ENCODE measurements at regions not wholly inside any gene's neighbourhood (a gene's known extent, or its start where the extent isn't known, plus 50 kb on each side); places are given as distances from the start of the nearest gene placed in this dataset.
"Not testable (repeated sequence)": the region's sequence is repeated elsewhere in the genome, so short reads cannot be mapped to it uniquely, and the experiment has no call there.

DNA sequence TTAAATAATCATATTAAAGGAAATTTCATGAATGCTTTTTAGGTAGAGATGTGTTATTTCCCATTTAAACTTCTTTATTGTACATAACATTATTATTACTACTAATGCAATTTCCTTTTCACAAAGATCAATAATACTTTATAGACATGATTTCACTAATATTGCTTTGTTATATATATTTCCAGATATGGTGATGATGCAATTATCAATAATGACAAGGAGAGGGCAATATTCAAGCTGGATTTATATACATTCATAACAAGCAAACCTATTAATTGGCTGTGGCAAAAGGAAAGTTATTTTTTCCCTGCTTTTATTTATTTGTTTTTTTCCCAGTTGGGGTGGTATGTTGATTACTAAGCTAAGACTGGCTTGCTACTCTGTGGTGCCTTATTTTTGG lies 113.5 kb downstream of the RAP2B start:
- POLR2A ChIA-PET = no interaction called here
- H3K9me3 ChIP-seq (ENCODE audit: control insufficient read depth, insufficient read depth, low read depth, low read length) = no peaks in the 10 kb centered on the region
- no peak for TF ChIP-seq ZNF501 (tag by site-specific recombination; IDR thresholded peaks at IDR 0.05)
- no peak for TF ChIP-seq ZNF335 (tag by site-specific recombination; conservative IDR thresholded peaks at IDR 0.05)
- TF ChIP-seq KLF10 (tag by site-specific recombination; IDR thresholded peaks at IDR 0.05) = no peak
- no peak for TF ChIP-seq ZFP69B (tag by site-specific recombination; IDR thresholded peaks at IDR 0.05)
- no peak overlapping the region for H3K4me3 ChIP-seq (ENCODE audit: low read depth, low read length)
- no peaks in the 10 kb centered on the region for H3K4me1 ChIP-seq (ENCODE audit: control insufficient read depth, insufficient read depth, low read length)
- CTCF ChIA-PET = no interaction called here
- H3K36me3 ChIP-seq (ENCODE audit: control insufficient read depth in 2 of 2, insufficient read depth in 1 of 2, low read length in 2 of 2) = no peaks in the 10 kb centered on the region
- no peak overlapping the region for H3K27ac ChIP-seq (ENCODE audit: extremely low read depth, low read depth, low read length)

DNA sequence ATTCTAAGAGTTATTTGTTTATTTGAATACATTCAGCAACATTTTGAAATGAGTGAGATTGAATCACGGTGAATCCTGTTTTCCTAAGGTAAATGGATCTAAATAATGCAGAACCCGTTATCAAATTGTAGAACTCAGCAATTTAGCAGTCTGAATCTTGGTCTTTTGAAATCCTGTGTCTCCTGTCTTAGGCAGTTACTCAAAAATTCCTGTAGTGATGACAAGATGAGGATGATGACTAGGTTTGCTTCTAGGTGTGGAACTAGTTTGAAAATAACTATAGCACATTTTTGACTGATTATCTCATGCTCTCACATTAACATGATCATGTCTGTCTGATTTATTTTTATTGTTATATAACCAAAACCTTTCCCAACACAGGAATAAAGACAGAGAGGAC lies 115.0 kb downstream of the RAP2B start:
- H3K27ac ChIP-seq (ENCODE audit: extremely low read depth, low read depth, low read length) = no peak overlapping the region
- H3K9me3 ChIP-seq (ENCODE audit: control insufficient read depth, insufficient read depth, low read depth, low read length) = no peaks in the 10 kb centered on the region
- H3K4me1 ChIP-seq (ENCODE audit: control insufficient read depth, insufficient read depth, low read length) = no peaks in the 10 kb centered on the region
- CTCF ChIA-PET = no interaction called here
- H3K4me3 ChIP-seq (ENCODE audit: low read depth, low read length) = no peak overlapping the region
- POLR2A ChIA-PET = no interaction called here
- no peak for TF ChIP-seq ZNF175 (tag by site-specific recombination; IDR thresholded peaks at IDR 0.05)
- H3K36me3 ChIP-seq (ENCODE audit: control insufficient read depth in 2 of 2, insufficient read depth in 1 of 2, low read length in 2 of 2) = no peaks in the 10 kb centered on the region

DNA sequence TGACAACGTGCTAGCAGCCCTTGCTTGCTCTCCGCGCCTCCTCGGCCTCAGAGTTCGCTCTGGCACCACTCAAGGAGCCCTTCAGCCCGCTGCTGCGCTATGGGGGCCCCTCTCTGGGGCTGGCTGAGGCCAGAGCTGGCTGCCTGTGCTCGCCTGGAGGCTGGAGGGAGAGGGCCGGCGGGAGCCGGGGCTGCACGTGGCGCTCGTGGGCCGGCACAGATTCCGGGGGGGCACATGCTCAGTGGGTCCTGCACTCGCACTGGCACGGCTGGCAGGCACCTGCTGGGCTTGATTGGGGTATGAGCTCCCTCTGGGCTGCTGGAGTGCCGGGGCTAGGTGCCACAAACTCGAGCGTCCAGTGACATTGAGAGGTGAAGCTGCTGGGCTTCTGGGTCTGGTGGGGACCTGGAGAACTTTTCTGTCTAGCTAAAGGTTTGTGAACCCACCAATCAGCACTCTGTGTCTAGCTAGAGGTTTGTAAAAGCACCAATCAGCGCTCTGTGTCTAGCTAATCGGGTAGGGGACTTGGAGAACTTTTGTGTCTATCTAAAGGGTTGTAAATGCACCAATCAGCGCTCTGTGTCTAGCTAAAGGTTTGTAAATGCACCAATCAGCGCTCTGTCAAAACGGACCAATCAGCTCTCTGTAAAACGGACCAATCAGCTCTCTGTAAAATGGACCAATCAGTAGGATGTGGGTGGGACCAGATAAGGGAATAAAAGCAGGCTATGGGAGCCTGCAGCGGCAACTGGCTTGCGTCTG lies 119.4 kb downstream of the RAP2B start:
- H3K9me3 ChIP-seq (ENCODE audit: control insufficient read depth, insufficient read depth, low read depth, low read length); POLR2A ChIA-PET; H3K36me3 ChIP-seq (ENCODE audit: control insufficient read depth in 2 of 2, insufficient read depth in 1 of 2, low read length in 2 of 2); H3K27ac ChIP-seq (ENCODE audit: extremely low read depth, low read depth, low read length); H3K4me1 ChIP-seq (ENCODE audit: control insufficient read depth, insufficient read depth, low read length); H3K4me3 ChIP-seq (ENCODE audit: low read depth, low read length): not testable (repeated sequence)
- CTCF ChIA-PET = interaction anchor here (0.6 kb wide), 1 partner anchor 238 kb away, joined by 3 read pairs; no protein-coding TSS in a partner anchor

DNA sequence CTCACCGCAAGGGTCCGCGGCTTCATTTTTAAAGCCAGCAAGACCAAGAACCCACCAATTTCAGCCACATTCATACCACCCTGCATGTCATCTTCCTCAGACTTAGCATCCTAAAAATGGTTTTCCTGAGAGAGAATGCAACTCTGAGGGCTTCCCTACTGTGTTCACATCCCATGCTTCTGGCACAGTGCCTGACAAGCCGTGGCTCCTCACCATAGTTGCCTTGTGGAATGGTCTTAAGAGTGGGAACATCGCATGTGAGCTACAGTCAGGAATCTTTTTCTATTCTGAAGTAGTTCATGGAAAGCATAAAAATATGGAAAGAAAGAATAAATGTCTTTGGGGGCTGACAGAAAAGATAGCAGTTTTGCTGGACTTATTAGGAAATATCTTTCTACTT lies 120.3 kb downstream of the RAP2B start:
- no peaks in the 10 kb centered on the region for H3K9me3 ChIP-seq (ENCODE audit: control insufficient read depth, insufficient read depth, low read depth, low read length)
- POLR2A ChIA-PET = no interaction called here
- TF ChIP-seq ZNF311 (tag by site-specific recombination; IDR thresholded peaks at IDR 0.05; ENCODE audit: borderline replicate concordance) (no peak), ZFP69B (tag by site-specific recombination; IDR thresholded peaks at IDR 0.05) (no peak), GLI2 (tag by site-specific recombination; IDR thresholded peaks at IDR 0.05; ENCODE audit: borderline replicate concordance, low read depth) (no peak), ZNF184 (tag by site-specific recombination; IDR thresholded peaks at IDR 0.05) (no peak), ZNF426 (tag by site-specific recombination; IDR thresholded peaks at IDR 0.05) (no peak), ZNF19 (tag by site-specific recombination; IDR thresholded peaks at IDR 0.05; ENCODE audit: low read depth) (no peak), ZNF132 (tag by site-specific recombination; IDR thresholded peaks at IDR 0.05; ENCODE audit: borderline replicate concordance) (no peak), REPIN1 (tag by site-specific recombination; IDR thresholded peaks at IDR 0.05; ENCODE audit: low read depth) (no peak), ZBTB48 (tag by site-specific recombination; IDR thresholded peaks at IDR 0.05) (no peak), ZNF48 (tag by site-specific recombination; IDR thresholded peaks at IDR 0.05) (no peak), KLF8 (tag by site-specific recombination; IDR thresholded peaks at IDR 0.05) (no peak)
- TF ChIP-seq, protein P1, sequence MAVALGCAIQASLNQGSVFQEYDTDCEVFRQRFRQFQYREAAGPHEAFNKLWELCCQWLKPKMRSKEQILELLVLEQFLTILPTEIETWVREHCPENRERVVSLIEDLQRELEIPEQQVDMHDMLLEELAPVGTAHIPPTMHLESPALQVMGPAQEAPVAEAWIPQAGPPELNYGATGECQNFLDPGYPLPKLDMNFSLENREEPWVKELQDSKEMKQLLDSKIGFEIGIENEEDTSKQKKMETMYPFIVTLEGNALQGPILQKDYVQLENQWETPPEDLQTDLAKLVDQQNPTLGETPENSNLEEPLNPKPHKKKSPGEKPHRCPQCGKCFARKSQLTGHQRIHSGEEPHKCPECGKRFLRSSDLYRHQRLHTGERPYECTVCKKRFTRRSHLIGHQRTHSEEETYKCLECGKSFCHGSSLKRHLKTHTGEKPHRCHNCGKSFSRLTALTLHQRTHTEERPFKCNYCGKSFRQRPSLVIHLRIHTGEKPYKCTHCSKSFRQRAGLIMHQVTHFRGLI (tag by site-specific recombination; IDR thresholded peaks at IDR 0.05) = no peak
- TF ChIP-seq, protein P2, sequence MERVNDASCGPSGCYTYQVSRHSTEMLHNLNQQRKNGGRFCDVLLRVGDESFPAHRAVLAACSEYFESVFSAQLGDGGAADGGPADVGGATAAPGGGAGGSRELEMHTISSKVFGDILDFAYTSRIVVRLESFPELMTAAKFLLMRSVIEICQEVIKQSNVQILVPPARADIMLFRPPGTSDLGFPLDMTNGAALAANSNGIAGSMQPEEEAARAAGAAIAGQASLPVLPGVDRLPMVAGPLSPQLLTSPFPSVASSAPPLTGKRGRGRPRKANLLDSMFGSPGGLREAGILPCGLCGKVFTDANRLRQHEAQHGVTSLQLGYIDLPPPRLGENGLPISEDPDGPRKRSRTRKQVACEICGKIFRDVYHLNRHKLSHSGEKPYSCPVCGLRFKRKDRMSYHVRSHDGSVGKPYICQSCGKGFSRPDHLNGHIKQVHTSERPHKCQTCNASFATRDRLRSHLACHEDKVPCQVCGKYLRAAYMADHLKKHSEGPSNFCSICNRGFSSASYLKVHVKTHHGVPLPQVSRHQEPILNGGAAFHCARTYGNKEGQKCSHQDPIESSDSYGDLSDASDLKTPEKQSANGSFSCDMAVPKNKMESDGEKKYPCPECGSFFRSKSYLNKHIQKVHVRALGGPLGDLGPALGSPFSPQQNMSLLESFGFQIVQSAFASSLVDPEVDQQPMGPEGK (tag by site-specific recombination; IDR thresholded peaks at IDR 0.05) = no peak
- no peaks in the 10 kb centered on the region for H3K36me3 ChIP-seq (ENCODE audit: control insufficient read depth in 2 of 2, insufficient read depth in 1 of 2, low read length in 2 of 2)
- H3K4me1 ChIP-seq (ENCODE audit: control insufficient read depth, insufficient read depth, low read length) = no peaks in the 10 kb centered on the region
- no peak overlapping the region for H3K4me3 ChIP-seq (ENCODE audit: low read depth, low read length)
- H3K27ac ChIP-seq (ENCODE audit: extremely low read depth, low read depth, low read length) = no peak overlapping the region
- CTCF ChIA-PET = no interaction called here

Measured in HEK293 (cell line).